PC-3 (cell line): ENCODE measurements at regions not wholly inside any gene's neighbourhood (a gene's known extent, or its start where the extent isn't known, plus 50 kb on each side); places are given as distances from the start of the nearest gene placed in this dataset.

Experiments used
- ATAC-seq: fragments of 200-7000 bp; cut with Tn5 transposase; 2 replicates; pipeline ENCODE4 v1.9.1; 2020; ENCODE audit warnings: mild to moderate bottlenecking, moderate library complexity
- BruUV-seq: library from RNA; stranded (reverse); fragments of 400-500 nt; replicated peaks from 2 replicates; lab custom pipeline; 2021; lab: Mats Ljungman, UMichigan
- CTCF ChIA-PET: fragments of 300-600 bp; sonication (Branson Sonifier 250); formaldehyde crosslinking; loops from one replicate; lab custom pipeline; 2022; ENCODE audit warnings: antibody characterized with exemption; lab: Charles Lee
- POLR2A ChIA-PET: fragments of 300-600 bp; sonication (Branson Sonifier 250); formaldehyde crosslinking; loops from one replicate; lab custom pipeline; 2022; ENCODE audit warnings: antibody characterized with exemption; ENCODE audit not compliant: unreplicated experiment; lab: Charles Lee
- DNase-seq: peaks from one replicate; pipeline ENCODE4 v3.0.0-alpha.2; 2015
- H2AFZ ChIP-seq: fragments of 300-600 bp; sonication (generic); 2 replicates; pipeline ENCODE4 v1.6.0; 2016; ENCODE audit warnings: antibody characterized with exemption, low read length
- H3F3A ChIP-seq: fragments of 300-600 bp; sonication (generic); one replicate; pipeline ENCODE4 v1.6.0; 2017; ENCODE audit warnings: antibody characterized with exemption, low read length, control low read depth, mild to moderate bottlenecking; ENCODE audit not compliant: unreplicated experiment
- H3K27ac ChIP-seq: fragments of 300-600 bp; sonication (generic); 2 replicates; pipeline ENCODE4 v1.5.1; 2016; ENCODE audit warnings: mild to moderate bottlenecking, low read length
- H3K27me3 ChIP-seq: fragments of 300-600 bp; sonication (generic); 2 replicates; pipeline ENCODE4 v1.6.1; 2016; ENCODE audit warnings: low read length, mixed read lengths
- H3K36me3 ChIP-seq: fragments of 300-600 bp; sonication (generic); 2 replicates; pipeline ENCODE4 v1.6.1; 2016; ENCODE audit warnings: low read depth, mixed run types, low read length, mixed read lengths
- H3K4me1 ChIP-seq: fragments of 300-600 bp; sonication (generic); 2 replicates; pipeline ENCODE4 v1.5.1; 2016; ENCODE audit warnings: low read length; ENCODE audit not compliant: insufficient read depth
- H3K4me2 ChIP-seq: fragments of 300-600 bp; sonication (generic); 2 replicates; pipeline ENCODE4 v1.6.0; 2016; ENCODE audit warnings: low read length
- H3K4me3 ChIP-seq: fragments of 300-600 bp; sonication (generic); 2 replicates; pipeline ENCODE4 v1.5.1; 2016; ENCODE audit warnings: mild to moderate bottlenecking, low read length, mixed read lengths
- H3K79me2 ChIP-seq: fragments of 300-600 bp; sonication (generic); 2 replicates; pipeline ENCODE4 v1.6.1; 2017; ENCODE audit warnings: low read length, mixed read lengths
- H3K9ac ChIP-seq: fragments of 300-600 bp; sonication (generic); 2 replicates; pipeline ENCODE4 v1.6.0; 2016; ENCODE audit warnings: mild to moderate bottlenecking, low read length
- H3K9me2 ChIP-seq: fragments of 300-600 bp; sonication (generic); replicated peaks from 2 replicates; pipeline ENCODE4 v1.6.1; 2016; ENCODE audit warnings: mixed run types, low read length, mixed read lengths
- H3K9me3 ChIP-seq: fragments of 300-600 bp; sonication (generic); 2 replicates; pipeline ENCODE4 v1.6.1; 2016; ENCODE audit warnings: low read length, mixed read lengths
- H4K20me1 ChIP-seq: fragments of 300-600 bp; sonication (generic); 2 replicates; pipeline ENCODE4 v1.6.1; 2016; ENCODE audit warnings: low read length, mixed read lengths
- EZH2 ChIP-seq: fragments of 300-600 bp; sonication (generic); IDR thresholded peaks from one replicate; pipeline ENCODE4 v1.6.1; 2017; ENCODE audit warnings: antibody characterized with exemption, mild to moderate bottlenecking, low read length; ENCODE audit not compliant: unreplicated experiment
- EZH2phosphoT487 ChIP-seq: fragments of 300-600 bp; sonication (generic); IDR thresholded peaks from 2 replicates; pipeline ENCODE4 v1.6.1; 2018; ENCODE audit warnings: mild to moderate bottlenecking, antibody characterized with exemption, low read length, borderline replicate concordance
- intact Hi-C: fragments of 100-400 bp; cut with micrococcal nuclease; formaldehyde crosslinking; loops from 2 replicates; pipeline ENCODE4 v1.9.0; 2023
- TF ChIP-seq, protein P1 (sequence below): fragments of 300-600 bp; sonication (generic); conservative IDR thresholded peaks from 2 replicates; pipeline ENCODE4 v1.5.1; 2017; ENCODE audit warnings: antibody characterized with exemption, low read depth, mild to moderate bottlenecking, low read length

DNA sequence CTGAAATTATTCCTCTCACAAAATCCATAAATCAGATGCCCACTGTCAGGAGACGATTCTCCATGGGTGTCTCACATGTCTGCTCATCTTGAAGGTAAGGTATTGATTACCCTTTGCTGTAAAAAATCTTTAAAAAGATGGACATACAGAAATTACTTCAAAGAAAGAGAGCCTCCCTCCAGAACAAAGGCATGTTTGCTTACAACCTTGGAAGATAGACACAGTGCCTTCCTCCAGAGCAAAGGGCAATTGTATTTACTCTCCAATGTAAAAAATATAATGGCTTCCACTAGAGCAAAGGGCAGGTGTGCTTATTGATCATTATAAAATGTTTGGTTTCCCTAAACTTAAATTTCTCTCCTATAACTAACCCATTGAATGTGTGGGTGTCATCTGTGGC is 616.2 kb downstream of the ANKRD50 start:
- no peak overlapping the region for H3K9ac ChIP-seq
- H3F3A ChIP-seq = no peaks in the 10 kb centered on the region
- no peaks in the 10 kb centered on the region for H3K79me2 ChIP-seq
- ChIA-PET POLR2A (no interaction called here), CTCF (no interaction called here)
- ATAC-seq = no peak
- no peaks in the 10 kb centered on the region for H3K9me2 ChIP-seq
- no peak overlapping the region for H3K4me2 ChIP-seq
- H3K27ac ChIP-seq = no peak overlapping the region
- H3K27me3 ChIP-seq = no peaks in the 10 kb centered on the region
- no peak for TF ChIP-seq EZH2
- TF ChIP-seq, protein P1, sequence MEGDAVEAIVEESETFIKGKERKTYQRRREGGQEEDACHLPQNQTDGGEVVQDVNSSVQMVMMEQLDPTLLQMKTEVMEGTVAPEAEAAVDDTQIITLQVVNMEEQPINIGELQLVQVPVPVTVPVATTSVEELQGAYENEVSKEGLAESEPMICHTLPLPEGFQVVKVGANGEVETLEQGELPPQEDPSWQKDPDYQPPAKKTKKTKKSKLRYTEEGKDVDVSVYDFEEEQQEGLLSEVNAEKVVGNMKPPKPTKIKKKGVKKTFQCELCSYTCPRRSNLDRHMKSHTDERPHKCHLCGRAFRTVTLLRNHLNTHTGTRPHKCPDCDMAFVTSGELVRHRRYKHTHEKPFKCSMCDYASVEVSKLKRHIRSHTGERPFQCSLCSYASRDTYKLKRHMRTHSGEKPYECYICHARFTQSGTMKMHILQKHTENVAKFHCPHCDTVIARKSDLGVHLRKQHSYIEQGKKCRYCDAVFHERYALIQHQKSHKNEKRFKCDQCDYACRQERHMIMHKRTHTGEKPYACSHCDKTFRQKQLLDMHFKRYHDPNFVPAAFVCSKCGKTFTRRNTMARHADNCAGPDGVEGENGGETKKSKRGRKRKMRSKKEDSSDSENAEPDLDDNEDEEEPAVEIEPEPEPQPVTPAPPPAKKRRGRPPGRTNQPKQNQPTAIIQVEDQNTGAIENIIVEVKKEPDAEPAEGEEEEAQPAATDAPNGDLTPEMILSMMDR = no peak
- no peak for TF ChIP-seq EZH2phosphoT487
- H4K20me1 ChIP-seq = no peaks in the 10 kb centered on the region
- H3K4me1 ChIP-seq = no peaks in the 10 kb centered on the region
- H2AFZ ChIP-seq = no peak overlapping the region
- no TSS peak for BruUV-seq
- no peak overlapping the region for H3K4me3 ChIP-seq
- no peak for DNase-seq
- intact Hi-C loops = no loop called here
- H3K9me3 ChIP-seq = no peaks in the 10 kb centered on the region
- H3K36me3 ChIP-seq = no peaks in the 10 kb centered on the region

DNA sequence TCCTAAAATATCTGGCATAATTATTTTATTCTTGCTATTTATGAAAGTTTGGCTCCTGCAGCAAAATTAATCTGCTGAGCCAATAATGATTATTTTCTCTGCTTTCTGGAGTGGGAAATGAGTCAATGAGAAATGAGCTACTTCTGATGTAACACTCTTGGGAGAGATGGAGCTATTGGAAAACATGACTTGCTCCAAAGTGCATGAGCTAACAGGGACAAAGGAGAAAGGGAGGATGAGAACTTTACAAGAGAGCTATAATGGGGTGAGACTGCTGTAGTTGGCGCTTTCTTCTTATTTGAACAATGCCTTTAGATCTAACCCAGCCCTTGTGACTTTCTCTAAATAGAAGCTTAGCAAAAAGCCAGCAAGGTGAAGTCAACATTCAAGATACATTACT is 615.1 kb downstream of the ANKRD50 start:
- POLR2A ChIA-PET = no interaction called here

DNA sequence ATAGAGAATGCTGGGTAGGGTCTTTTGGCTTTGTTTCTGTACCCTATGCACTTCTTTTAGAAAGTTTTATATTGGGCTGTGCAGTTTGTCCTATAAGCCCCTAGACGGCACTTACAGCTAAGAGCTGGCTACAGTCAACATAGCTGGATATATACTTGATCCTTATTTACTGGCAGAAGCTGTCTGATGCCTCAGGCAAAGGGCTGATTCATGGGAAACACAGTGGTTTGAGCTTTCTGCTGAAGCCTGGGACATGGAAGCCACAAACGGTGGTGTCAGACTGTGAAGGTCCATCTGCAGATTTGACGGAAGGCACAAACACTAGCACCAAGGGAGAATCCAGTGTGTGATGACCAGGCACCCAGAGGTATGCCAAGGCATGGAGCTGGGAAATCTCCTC is 608.4 kb downstream of the ANKRD50 start:
- no peak for ATAC-seq
- ChIA-PET CTCF (no interaction called here), POLR2A (no interaction called here)
- H3K27ac ChIP-seq = no peak overlapping the region
- H3K9ac ChIP-seq = no peak overlapping the region
- intact Hi-C loops = no loop called here
- H3K4me2 ChIP-seq = no peak overlapping the region
- TF ChIP-seq EZH2phosphoT487 = no peak
- no peak for TF ChIP-seq EZH2
- TF ChIP-seq, protein P1 = no peak
- H4K20me1 ChIP-seq = no peaks in the 10 kb centered on the region
- H3K36me3 ChIP-seq = no peaks in the 10 kb centered on the region
- H3K4me1 ChIP-seq = no peaks in the 10 kb centered on the region
- no TSS peak for BruUV-seq
- peak; percentile 43 for DNase-seq
- H3F3A ChIP-seq = no peaks in the 10 kb centered on the region
- no peaks in the 10 kb centered on the region for H3K9me2 ChIP-seq
- H3K79me2 ChIP-seq = no peaks in the 10 kb centered on the region
- H3K9me3 ChIP-seq = no peaks in the 10 kb centered on the region
- no peak overlapping the region for H3K4me3 ChIP-seq
- no peaks in the 10 kb centered on the region for H3K27me3 ChIP-seq
- H2AFZ ChIP-seq = no peak overlapping the region

More for the DNA sequence above, 615.1 kb downstream of the ANKRD50 start:
- Histone ChIP-seq H3F3A (no peaks in the 10 kb centered on the region), H4K20me1 (no peaks in the 10 kb centered on the region), H3K9ac (no peak overlapping the region), H3K4me2 (no peak overlapping the region), H3K4me1 (no peaks in the 10 kb centered on the region), H3K9me2 (no peaks in the 10 kb centered on the region), H2AFZ (no peak overlapping the region), H3K27ac (no peak overlapping the region), H3K27me3 (no peaks in the 10 kb centered on the region), H3K9me3 (no peaks in the 10 kb centered on the region), H3K4me3 (no peak overlapping the region), H3K36me3 (no peaks in the 10 kb centered on the region), H3K79me2 (no peaks in the 10 kb centered on the region)
- no peak for ATAC-seq
- no peak for DNase-seq
- CTCF ChIA-PET = no interaction called here
- intact Hi-C loops = no loop called here
- no TSS peak for BruUV-seq
- TF ChIP-seq EZH2phosphoT487 (no peak), EZH2 (no peak)
- TF ChIP-seq, protein P1 = no peak
